SK-N-SH (cell line): ENCODE measurements at regions not wholly inside any gene's neighbourhood (a gene's known extent, or its start where the extent isn't known, plus 50 kb on each side); places are given as distances from the start of the nearest gene placed in this dataset.

Source experiments
- CTCF ChIP-seq: fragments of 200-600 bp; sonication (generic); IDR thresholded peaks from 2 replicates; pipeline ENCODE4 v1.6.1; 2017; ENCODE audit warnings: antibody characterized with exemption, mild to moderate bottlenecking, moderate library complexity
- JUND ChIP-seq: IDR thresholded peaks from 2 replicates; pipeline ENCODE4 v1.4.0; 2012
- YY1 ChIP-seq: IDR thresholded peaks from 2 replicates; pipeline ENCODE4 v1.4.0; 2012; ENCODE audit warnings: low read depth, mild to moderate bottlenecking

- TF ChIP-seq CTCF (no peak), YY1 (no peak), JUND (no peak)
Observed at GRCh38 chr12:18153826-18154225, 63.8 kb upstream of the RERGL start.
